ENCODE measurements at regions not wholly inside any gene's neighbourhood (a gene's known extent, or its start where the extent isn't known, plus 50 kb on each side); places are given as distances from the start of the nearest gene placed in this dataset.

GRCh38 chr7:115410972-115411686 is 489.2 kb downstream of the MDFIC start:
- DNase-seq (no peak), ATAC-seq (no peak)
- H3K4me3 ChIP-seq: no peak overlapping the region
- WGBS, 3 donors: 87 to 95% (median 91%) methylated on average over 3 of the region's 3 CpGs
- H3K9me3 ChIP-seq: no peaks in the 10 kb centered on the region
- no peaks in the 10 kb centered on the region for H3K27me3 ChIP-seq (ENCODE audit: insufficient read depth in 3 of 3, low read length in 2 of 3)
- H3K36me3 ChIP-seq (ENCODE audit: insufficient read depth in 1 of 2, low read depth in 1 of 2): no peaks in the 10 kb centered on the region
- intact Hi-C loops (cut with DNase I): no loop called here
- H3K4me1 ChIP-seq: no peaks in the 10 kb centered on the region
- H3K27ac ChIP-seq: no peak overlapping the region
- TF ChIP-seq CTCF (IDR thresholded peaks at IDR 0.05): no peak

GRCh38 chr7:115410434-115410820 is 488.5 kb downstream of the MDFIC start:
- ATAC-seq (no peak), DNase-seq (no peak)
- intact Hi-C loops (cut with DNase I): no loop called here
- Histone ChIP-seq H3K4me3 (no peak overlapping the region), H3K4me1 (no peaks in the 10 kb centered on the region), H3K36me3 (ENCODE audit: insufficient read depth in 1 of 2, low read depth in 1 of 2) (no peaks in the 10 kb centered on the region), H3K9me3 (no peaks in the 10 kb centered on the region), H3K27me3 (ENCODE audit: insufficient read depth in 3 of 3, low read length in 2 of 3) (no peaks in the 10 kb centered on the region), H3K27ac (no peak overlapping the region)
- no peak for TF ChIP-seq CTCF (IDR thresholded peaks at IDR 0.05)
- WGBS, 3 donors: 77 to 78% (median 77%) methylated on average over 4 of the region's 4 CpGs

- no peaks in the 10 kb centered on the region for H3K9me3 ChIP-seq
- no peak overlapping the region for H3K27ac ChIP-seq
- no peaks in the 10 kb centered on the region for H3K36me3 ChIP-seq (ENCODE audit: insufficient read depth in 1 of 2, low read depth in 1 of 2)
- no peak for TF ChIP-seq CTCF (IDR thresholded peaks at IDR 0.05)
- no peak for ATAC-seq
- no peaks in the 10 kb centered on the region for H3K4me1 ChIP-seq
- intact Hi-C loops (cut with DNase I): no loop called here
- WGBS, 3 donors: 76 to 84% (median 84%) methylated on average over 3 of the region's 3 CpGs
- no peak overlapping the region for H3K4me3 ChIP-seq
- no peaks in the 10 kb centered on the region for H3K27me3 ChIP-seq (ENCODE audit: insufficient read depth in 3 of 3, low read length in 2 of 3)
- no peak for DNase-seq
These were observed 488.0 kb downstream of the MDFIC start for GRCh38 chr7:115409682-115410433.

- no peak overlapping the region for H3K4me3 ChIP-seq
- no peaks in the 10 kb centered on the region for H3K9me3 ChIP-seq
- no peak overlapping the region for H3K27ac ChIP-seq
- intact Hi-C loops (cut with DNase I): no loop called here
- DNase-seq (no peak), ATAC-seq (no peak)
- H3K4me1 ChIP-seq: no peaks in the 10 kb centered on the region
- no peak for TF ChIP-seq CTCF (IDR thresholded peaks at IDR 0.05)
- H3K36me3 ChIP-seq (ENCODE audit: insufficient read depth in 1 of 2, low read depth in 1 of 2): no peaks in the 10 kb centered on the region
- no peaks in the 10 kb centered on the region for H3K27me3 ChIP-seq (ENCODE audit: insufficient read depth in 3 of 3, low read length in 2 of 3)
These were observed 484.3 kb downstream of the MDFIC start for GRCh38 chr7:115406219-115406618.
